ENCODE measurements at regions not wholly inside any gene's neighbourhood (a gene's known extent, or its start where the extent isn't known, plus 50 kb on each side); places are given as distances from the start of the nearest gene placed in this dataset.

DNA sequence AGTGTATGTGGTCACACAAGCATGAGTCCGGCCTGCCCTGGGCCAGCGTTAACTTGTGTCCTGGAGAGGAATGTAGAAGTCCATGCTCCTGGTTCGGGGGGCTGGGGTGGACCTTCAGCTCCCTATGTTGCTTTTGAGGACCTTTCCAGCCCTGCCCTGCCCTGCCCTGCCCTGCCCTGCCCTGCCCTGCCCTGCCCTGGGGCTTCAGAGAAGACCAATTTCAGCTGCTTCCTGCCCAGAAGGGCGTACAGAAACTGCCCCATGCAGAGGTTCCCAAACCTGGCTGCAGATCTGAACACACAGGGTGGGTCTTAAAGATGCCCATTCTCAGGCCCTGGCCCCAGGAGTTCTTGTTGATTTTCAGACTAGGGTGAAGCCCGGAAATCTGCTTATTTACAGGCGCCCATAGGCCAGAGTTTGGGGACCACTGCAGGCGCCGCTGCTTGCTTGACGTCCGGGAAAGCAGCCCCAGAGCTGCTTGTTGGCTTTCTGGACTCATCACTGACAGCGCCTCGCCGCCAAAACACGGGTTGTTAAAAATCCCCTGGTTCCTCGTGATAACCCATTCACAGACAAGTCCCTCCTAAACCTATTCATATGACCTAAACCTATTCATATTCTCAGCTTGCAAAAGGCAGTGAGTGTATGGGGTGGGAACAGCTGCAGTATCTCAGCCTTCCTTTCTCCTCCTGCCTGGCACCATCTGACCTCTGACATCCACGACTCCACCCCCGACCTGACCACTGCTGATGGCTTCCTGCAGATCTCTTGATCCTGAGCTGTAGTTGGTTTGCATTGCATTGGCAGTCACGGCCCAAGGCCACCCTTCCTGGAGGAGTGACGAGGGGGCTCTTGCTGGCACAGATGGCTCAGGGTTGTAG is 198.3 kb downstream of the GLI2 start:
- Histone ChIP-seq H3K4me2 (ENCODE audit: low read length) (no peak overlapping the region), H3K9me3 (ENCODE audit: low read length) (no peaks in the 10 kb centered on the region), H3K4me3 (ENCODE audit: low read length) (no peak overlapping the region), H3K9me2 (ENCODE audit: insufficient read depth, low read length) (no peaks in the 10 kb centered on the region), H2AFZ (ENCODE audit: low read depth, low read length) (no peak overlapping the region), H3K36me3 (ENCODE audit: insufficient read depth, low read length) (no peaks in the 10 kb centered on the region), H3K27me3 (ENCODE audit: insufficient read depth, low read depth, low read length) (no peaks in the 10 kb centered on the region), H3K27ac (ENCODE audit: low read length) (no peak overlapping the region), H3K9ac (ENCODE audit: low read length) (no peak overlapping the region), H3F3A (ENCODE audit: insufficient read depth, low read length, poor library complexity, severe bottlenecking) (no peaks in the 10 kb centered on the region), H4K20me1 (ENCODE audit: insufficient read depth) (no peaks in the 10 kb centered on the region), H3K79me2 (replicated peaks; ENCODE audit: insufficient read depth, low read length) (no peaks in the 10 kb centered on the region)
- TF ChIP-seq MXI1 (conservative IDR thresholded peaks at IDR 0.05; ENCODE audit: poor library complexity, severe bottlenecking) (no peak), SMC3 (conservative IDR thresholded peaks at IDR 0.05; ENCODE audit: poor library complexity) (no peak), EZH2 (IDR thresholded peaks at IDR 0.05; ENCODE audit: borderline replicate concordance, insufficient read depth, low read length, poor library complexity, severe bottlenecking) (no peak), EP300 (conservative IDR thresholded peaks at IDR 0.05; ENCODE audit: poor library complexity, severe bottlenecking) (no peak)
- TF ChIP-seq, protein P1, sequence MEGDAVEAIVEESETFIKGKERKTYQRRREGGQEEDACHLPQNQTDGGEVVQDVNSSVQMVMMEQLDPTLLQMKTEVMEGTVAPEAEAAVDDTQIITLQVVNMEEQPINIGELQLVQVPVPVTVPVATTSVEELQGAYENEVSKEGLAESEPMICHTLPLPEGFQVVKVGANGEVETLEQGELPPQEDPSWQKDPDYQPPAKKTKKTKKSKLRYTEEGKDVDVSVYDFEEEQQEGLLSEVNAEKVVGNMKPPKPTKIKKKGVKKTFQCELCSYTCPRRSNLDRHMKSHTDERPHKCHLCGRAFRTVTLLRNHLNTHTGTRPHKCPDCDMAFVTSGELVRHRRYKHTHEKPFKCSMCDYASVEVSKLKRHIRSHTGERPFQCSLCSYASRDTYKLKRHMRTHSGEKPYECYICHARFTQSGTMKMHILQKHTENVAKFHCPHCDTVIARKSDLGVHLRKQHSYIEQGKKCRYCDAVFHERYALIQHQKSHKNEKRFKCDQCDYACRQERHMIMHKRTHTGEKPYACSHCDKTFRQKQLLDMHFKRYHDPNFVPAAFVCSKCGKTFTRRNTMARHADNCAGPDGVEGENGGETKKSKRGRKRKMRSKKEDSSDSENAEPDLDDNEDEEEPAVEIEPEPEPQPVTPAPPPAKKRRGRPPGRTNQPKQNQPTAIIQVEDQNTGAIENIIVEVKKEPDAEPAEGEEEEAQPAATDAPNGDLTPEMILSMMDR (IDR thresholded peaks at IDR 0.05; ENCODE audit: poor library complexity, severe bottlenecking), result no peak

DNA sequence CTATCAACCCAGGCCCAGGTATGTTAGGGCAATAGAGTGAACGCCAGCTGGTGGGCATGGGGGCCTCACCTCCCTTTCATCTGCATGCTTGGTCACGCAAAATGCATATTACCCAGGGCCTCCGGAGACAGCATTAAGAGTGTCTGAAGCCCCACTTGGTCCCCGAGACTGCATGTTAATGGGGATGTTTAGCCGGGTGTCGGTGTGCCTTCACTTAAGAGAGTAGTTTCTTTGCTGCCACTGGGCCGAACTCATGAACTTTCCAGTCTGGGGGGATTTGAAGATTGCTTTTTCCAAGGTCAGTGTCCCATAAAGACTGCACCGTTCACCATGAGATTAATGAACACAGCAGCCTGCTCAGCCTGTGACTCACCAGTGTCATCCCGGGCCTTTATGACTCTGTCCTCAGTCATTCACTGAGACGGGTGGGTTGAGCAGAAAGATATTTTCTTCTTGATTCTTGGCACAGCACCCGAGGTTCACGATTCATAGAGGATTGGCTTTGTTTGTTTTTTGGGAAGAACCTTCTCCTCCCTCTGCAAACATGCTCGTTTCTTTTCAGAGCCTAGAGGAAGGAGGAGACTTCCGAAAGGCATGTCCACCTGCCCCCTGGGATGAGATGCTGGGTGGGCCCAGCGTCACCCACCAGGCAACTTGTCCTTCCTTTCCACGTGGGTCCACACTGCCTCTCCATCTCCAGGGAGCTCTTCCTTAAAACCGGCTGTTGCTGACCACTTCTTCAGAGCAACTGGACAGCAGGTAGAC is 199.1 kb downstream of the GLI2 start:
- H3K36me3 ChIP-seq (ENCODE audit: insufficient read depth, low read length), result no peaks in the 10 kb centered on the region
- H3K27ac ChIP-seq (ENCODE audit: low read length), result no peak overlapping the region
- no peaks in the 10 kb centered on the region for H3F3A ChIP-seq (ENCODE audit: insufficient read depth, low read length, poor library complexity, severe bottlenecking)
- no peaks in the 10 kb centered on the region for H3K79me2 ChIP-seq (replicated peaks; ENCODE audit: insufficient read depth, low read length)
- H2AFZ ChIP-seq (ENCODE audit: low read depth, low read length), result no peak overlapping the region
- TF ChIP-seq EZH2 (IDR thresholded peaks at IDR 0.05; ENCODE audit: borderline replicate concordance, insufficient read depth, low read length, poor library complexity, severe bottlenecking), result no peak
- TF ChIP-seq, protein P1 (IDR thresholded peaks at IDR 0.05; ENCODE audit: poor library complexity, severe bottlenecking), result no peak
- no peak for TF ChIP-seq TAF1 (IDR thresholded peaks at IDR 0.05; ENCODE audit: low read depth)
- TF ChIP-seq EP300 (conservative IDR thresholded peaks at IDR 0.05; ENCODE audit: poor library complexity, severe bottlenecking), result no peak
- no peak for TF ChIP-seq SMC3 (conservative IDR thresholded peaks at IDR 0.05; ENCODE audit: poor library complexity)
- no peak overlapping the region for H3K4me2 ChIP-seq (ENCODE audit: low read length)
- no peak overlapping the region for H3K9ac ChIP-seq (ENCODE audit: low read length)
- no peaks in the 10 kb centered on the region for H3K9me3 ChIP-seq (ENCODE audit: low read length)
- H3K4me3 ChIP-seq (ENCODE audit: low read length), result no peak overlapping the region
- no peaks in the 10 kb centered on the region for H3K27me3 ChIP-seq (ENCODE audit: insufficient read depth, low read depth, low read length)
- no peaks in the 10 kb centered on the region for H4K20me1 ChIP-seq (ENCODE audit: insufficient read depth)
- H3K9me2 ChIP-seq (ENCODE audit: insufficient read depth, low read length), result no peaks in the 10 kb centered on the region

All from neural cell (in vitro differentiated cells).